GM21717 (cell line): ENCODE measurements at regions not wholly inside any gene's neighbourhood (a gene's known extent, or its start where the extent isn't known, plus 50 kb on each side); places are given as distances from the start of the nearest gene placed in this dataset.
A peak's percentile ranks its signal among the peaks of the same experiment; 100 is the strongest.

Experiments used
- ATAC-seq: cut with Tn5 transposase; IDR thresholded peaks from one replicate; pipeline ENCODE4 v1.9.1; 2021; ENCODE audit warnings: mild to moderate bottlenecking, moderate library complexity; ENCODE audit not compliant: unreplicated experiment

- ATAC-seq = no peak
These were observed 184.3 kb upstream of the PPP2R3A start for GRCh38 chr3:135781026-135781815.

DNA sequence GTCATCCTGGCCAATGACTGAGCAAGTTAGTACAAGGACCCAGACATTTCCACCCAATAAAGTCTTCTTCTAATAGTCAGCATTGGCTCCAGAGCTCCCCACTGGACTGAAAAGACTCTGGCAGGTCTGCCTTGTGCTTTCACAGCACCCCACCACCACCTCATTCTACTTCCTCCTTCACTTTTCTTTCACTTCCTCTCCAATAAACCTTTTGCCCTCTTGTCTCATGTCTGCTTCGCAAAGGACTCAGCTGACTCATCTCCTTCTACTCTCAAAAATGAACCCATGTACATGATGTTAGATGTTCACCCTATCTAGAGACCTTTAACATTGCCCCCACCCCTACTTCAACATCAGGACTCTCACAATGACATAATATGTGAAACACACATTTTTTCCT lies 181.0 kb upstream of the PPP2R3A start:
- ATAC-seq = peak; percentile 58

DNA sequence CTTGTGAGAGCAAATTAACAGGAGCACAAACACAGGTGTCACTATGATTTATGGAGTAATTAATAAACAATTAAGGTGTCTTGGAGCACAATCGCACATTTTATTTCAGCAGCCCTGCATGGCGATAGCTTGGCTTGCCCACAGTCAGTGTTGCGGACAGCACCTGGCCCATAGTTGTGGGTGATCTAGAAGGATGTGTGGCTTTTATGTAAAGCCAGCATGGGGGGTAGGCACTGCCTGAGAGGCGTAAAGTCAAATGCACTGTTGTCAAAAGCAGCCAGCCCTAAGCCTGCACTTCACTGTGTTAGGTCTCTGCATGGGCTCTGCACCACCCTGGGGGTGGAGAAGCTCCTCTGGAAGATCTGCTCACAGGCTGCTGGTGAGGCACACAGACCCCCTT lies 177.4 kb upstream of the PPP2R3A start:
- ATAC-seq = no peak

DNA sequence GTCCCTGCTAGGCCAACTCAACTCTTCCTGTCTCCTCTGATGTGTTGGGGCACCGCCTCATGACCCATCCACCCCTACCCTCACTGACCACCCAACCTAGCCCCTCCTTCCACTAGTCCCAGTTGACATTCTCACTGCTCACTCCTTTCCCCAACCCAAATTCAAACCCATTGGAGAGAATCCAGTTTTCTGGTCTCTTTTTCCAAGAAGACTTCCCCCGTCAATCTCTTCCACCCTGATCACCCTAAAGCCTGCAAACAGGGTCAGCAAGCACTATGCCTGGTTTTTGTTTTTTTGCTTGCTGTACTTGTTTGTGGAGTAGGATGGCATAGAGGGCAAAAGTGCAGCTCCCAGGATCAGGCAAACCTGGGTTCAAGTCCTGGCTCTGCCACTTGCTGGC lies 176.6 kb upstream of the PPP2R3A start:
- no peak for ATAC-seq

GRCh38 chr3:135792174-135792573 lies 173.4 kb upstream of the PPP2R3A start:
- ATAC-seq = no peak

DNA sequence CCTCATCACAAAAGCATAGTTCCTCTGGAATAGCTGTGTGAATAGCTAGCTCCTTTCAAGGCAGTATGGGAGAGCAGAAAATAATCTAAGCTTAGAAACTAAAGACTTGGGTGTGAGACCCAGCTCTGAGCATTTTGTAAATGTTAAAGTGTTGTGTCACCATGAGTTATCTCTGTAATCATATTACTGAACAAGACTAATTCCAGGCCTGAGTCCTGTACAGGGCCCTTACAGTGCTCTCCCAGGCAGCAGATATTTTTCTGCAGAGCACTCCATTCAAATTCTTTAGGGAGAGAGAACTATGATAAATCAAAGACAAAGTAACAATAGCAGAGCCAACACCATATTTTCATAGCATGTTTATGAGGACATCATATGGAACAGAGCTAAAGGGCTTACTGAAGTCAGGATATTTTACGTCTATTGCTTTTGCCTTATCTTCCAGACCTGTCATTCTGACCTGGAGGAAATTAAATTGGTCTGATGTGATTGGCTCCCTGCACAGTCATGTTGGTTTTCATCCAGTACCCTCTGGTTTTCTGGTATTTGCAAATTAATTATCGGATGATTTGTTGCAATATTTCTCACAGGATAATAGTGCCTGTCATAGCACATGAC lies 172.6 kb upstream of the PPP2R3A start:
- ATAC-seq = no peak

DNA sequence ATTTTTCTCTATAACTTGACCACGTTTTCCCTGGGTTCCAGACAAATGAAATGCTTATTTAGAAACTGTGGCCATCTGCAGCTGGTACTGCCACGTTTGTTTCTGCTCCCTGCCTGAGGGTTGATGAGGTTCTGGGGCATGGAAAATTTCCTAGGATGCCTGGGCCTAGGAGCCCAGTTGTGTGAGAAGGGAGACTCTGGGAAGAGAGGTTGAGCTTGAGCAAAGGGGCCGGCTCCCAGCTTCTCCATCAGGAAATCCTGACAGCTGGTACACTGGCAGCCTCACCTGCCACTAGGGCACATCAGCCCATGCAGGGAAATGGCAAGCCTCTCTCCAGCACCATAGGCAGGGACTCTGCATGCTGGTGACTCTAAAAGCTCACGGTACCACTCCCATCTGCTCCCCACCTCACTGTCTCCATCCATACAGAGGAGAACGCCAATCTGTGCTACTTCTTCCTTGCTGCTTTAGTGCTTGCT lies 165.4 kb upstream of the PPP2R3A start:
- no peak for ATAC-seq

DNA sequence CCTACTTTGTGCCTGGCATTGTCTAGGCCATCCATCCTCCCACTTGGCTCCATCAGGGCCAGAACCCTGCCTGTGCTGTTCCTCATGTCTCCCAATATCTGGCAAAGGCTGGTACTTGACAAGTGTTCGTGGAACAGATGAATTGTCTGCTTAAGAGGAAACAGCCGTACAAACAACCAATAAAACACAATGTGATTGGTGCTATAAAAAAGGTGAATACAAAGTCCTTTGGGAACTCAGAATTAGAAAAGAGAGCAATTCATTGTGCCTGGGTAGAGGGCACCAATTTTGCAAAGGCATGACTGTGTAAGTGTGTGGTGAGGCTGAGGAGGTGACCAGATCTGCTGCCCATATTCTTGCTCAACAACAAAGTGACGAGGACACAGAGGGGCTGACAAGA lies 164.5 kb upstream of the PPP2R3A start:
- no peak for ATAC-seq

DNA sequence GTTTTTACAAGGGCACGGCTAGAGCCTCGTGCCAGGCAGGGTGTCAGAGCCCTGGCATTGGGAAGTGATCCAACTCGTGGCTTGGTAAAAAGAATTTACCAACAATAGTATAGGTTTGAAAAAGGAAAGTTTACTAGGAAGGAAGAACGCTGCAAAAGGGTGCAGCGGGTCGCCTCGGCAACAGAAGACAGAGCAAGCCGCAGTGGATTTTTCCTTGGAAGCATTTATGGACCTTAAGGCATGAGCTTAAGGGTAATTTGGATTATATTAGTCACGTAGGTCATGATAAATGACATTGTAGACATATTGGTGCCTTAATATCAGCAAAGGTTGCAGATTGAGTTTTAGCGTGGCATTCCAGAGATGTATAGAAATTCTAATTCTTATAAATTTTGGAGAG lies 163.4 kb upstream of the PPP2R3A start:
- ATAC-seq = no peak

GRCh38 chr3:135803028-135803692 lies 162.4 kb upstream of the PPP2R3A start:
- ATAC-seq = no peak

DNA sequence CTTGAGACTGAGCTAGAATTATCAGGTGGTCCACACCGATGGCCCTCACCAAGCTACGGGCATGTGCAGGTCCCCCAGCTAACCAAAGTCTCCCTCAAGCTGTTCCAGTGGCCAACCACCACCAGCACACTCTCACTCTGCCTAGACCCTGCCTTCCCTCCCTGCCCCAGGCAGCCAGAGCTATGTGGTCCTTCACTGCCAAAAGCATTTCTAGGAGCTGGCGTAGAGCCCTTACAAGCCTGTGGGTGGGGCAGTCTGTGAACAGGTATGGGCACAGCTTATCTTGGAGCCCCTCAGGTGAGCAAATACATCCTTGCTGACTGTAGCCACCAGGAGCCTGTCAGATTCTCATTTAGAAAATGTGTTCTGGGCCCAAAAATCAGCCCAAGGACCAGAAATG lies 159.8 kb upstream of the PPP2R3A start:
- no peak for ATAC-seq

DNA sequence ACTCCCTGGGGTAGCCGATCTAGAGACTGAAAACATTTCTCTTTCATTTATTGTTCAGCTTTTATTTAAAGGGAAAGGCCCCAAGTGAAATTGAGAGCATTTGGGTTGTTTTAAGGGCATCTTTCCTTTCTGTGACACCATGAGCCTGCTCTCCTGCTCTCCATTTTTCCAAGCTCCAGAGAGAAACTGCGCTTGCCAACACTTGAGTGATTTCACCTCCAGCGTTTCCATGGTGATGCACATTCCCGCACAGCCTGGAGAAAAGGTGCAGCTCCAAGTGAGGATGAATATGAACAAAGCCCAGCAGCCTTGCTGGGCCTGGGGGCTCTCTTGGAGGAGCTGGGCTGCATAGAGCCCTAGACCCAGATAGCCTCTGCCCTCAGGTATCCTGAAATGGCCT lies 159.2 kb upstream of the PPP2R3A start:
- ATAC-seq = no peak

- no peak for ATAC-seq
These were observed 157.6 kb upstream of the PPP2R3A start for GRCh38 chr3:135807879-135808278.

- no peak for ATAC-seq
These were observed 156.4 kb upstream of the PPP2R3A start for GRCh38 chr3:135809021-135809634.

DNA sequence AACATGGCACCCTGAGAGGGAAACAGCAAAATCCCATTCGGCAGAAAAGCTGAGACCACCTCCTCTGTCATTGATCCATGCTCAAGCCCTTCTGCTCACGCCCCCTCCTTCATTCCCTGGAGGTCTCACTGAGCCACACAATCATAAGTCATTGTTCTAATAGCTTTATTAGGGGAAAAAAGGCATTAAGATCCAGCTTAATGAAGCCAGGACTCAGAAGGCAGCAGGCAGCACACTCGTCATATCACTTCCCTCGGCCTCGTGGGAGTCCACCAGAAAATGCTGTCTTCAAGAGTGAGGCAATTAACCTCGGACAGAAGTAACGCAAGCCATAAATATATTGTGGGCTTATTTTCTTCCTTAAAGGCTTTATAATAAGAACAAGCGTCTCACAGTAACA lies 153.9 kb upstream of the PPP2R3A start:
- ATAC-seq = no peak

- ATAC-seq = no peak
These were observed 153.5 kb upstream of the PPP2R3A start for GRCh38 chr3:135812057-135812456.

- ATAC-seq = no peak
These were observed 131.1 kb upstream of the PPP2R3A start for GRCh38 chr3:135834465-135834864.

DNA sequence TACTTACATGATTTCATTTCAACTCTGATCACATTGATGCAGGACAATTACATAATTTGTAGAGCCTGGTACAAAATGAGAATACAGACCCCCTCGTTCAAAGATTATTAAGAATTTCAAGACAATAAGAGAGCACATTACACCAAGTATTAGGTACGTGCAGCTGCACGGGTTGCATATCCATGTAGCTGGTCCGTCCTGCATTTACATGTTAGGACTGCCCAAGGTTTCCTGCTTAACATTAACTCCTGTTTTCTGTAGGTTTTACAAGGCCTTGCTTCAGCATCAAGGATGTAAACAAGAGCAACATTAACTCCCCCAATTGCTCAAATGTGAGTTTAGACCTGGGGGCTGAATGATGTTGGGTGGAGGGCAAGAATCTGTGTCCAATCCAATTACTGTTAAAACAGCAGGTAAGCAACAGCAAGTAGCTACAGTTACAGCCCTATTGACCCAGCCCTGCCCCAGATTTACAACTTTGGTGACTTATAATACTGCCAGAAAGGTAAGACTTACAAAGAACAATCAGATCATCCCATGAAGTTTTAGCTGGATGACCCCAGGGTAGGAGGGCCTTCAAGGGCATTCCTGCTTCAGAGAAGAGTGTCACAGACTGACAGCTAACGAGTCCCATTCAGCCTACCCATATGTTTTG lies 127.4 kb upstream of the PPP2R3A start:
- ATAC-seq = no peak

- no peak for ATAC-seq
These were observed 125.1 kb upstream of the PPP2R3A start for GRCh38 chr3:135840436-135840835.

DNA sequence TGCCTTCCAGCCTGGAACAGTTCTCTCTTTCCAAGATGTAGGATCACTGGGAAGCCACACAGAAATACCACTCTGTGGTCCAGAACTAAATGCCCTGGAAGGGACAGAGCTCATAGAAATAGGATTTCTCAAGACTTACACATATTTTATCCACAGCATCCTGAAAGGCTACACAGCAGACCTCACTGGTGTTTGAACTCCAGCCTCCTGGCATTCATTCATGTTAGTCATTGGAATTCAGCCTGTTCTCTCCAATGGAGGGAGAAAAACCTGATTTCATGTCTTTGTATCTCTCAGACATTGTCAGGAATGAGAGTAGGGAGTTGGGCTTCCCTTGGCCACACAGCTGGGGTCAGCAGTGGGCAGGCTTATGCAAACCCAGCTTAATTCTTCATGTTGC lies 121.1 kb upstream of the PPP2R3A start:
- ATAC-seq = no peak

GRCh38 chr3:135848051-135848450 lies 117.5 kb upstream of the PPP2R3A start:
- no peak for ATAC-seq
